Posterior cingulate gyrus (tissue), 11 donors: ENCODE measurements at regions not wholly inside any gene's neighbourhood (a gene's known extent, or its start where the extent isn't known, plus 50 kb on each side); places are given as distances from the start of the nearest gene placed in this dataset.

Experiments
- DNase-seq, 10 donors: peaks; one replicate each; pipeline versions ENCODE4 v3.0.0 to v3.0.0-alpha.2; 2020 to 2021; ENCODE audit warnings: mixed read lengths in 3 of 10
- intact Hi-C: fragments of 100-400 bp; cut with DNase I; formaldehyde crosslinking; loops from one replicate; pipeline ENCODE4 v1.15.1; 2023

DNA sequence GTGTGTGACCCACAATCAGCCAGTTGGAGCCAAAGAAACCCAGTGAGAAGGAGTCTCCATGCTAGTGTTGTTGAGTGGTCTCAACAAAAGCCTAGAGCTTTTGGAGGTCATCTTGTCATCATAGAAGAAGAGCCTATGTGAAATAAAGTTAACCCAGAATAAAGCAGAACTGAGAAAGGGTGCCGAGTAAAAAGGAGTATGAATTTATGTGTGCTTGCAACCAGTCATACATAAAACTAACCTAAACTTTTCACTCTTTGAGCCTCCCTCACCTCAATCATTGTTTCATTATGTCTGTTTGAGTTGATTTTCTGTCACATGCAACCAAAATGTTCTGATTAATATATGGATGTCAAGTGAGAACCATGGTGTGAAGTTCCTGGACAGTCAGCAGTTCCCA, 599.3 kb upstream of the ZEB2 start:
- intact Hi-C loops = no loop called here
- DNase-seq = no peak

- DNase-seq = no peak
- intact Hi-C loops = no loop called here
Measured at GRCh38 chr2:145116834-145117725, 597.2 kb upstream of the ZEB2 start.

- intact Hi-C loops = no loop called here
- DNase-seq = no peak
Measured at GRCh38 chr2:145116056-145116455, 596.1 kb upstream of the ZEB2 start.

DNA sequence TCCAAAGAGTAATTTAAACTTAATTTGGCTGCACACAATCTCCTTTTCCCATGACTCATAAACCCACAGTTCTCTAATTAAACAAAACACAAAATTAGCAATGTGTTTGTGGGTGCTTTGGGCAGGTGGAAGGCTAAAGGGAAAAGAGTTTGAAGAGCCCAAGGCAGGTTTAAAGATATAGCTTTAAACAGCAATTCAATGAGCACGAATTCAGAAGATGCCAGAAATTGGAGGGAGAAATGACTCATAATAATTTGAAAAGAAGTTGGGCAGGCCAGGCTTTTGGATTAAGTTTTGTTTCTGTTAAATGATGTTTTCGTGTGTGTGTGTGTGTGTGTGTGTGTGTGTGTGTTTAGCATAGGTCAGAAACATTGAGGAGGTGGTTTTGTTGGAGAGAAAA, 594.8 kb upstream of the ZEB2 start:
- DNase-seq = no peak

GRCh38 chr2:145112467-145112866, 592.5 kb upstream of the ZEB2 start:
- intact Hi-C loops = no loop called here
- DNase-seq = no peak

More for the DNA sequence above, 594.8 kb upstream of the ZEB2 start:
- intact Hi-C loops = no loop called here

DNA sequence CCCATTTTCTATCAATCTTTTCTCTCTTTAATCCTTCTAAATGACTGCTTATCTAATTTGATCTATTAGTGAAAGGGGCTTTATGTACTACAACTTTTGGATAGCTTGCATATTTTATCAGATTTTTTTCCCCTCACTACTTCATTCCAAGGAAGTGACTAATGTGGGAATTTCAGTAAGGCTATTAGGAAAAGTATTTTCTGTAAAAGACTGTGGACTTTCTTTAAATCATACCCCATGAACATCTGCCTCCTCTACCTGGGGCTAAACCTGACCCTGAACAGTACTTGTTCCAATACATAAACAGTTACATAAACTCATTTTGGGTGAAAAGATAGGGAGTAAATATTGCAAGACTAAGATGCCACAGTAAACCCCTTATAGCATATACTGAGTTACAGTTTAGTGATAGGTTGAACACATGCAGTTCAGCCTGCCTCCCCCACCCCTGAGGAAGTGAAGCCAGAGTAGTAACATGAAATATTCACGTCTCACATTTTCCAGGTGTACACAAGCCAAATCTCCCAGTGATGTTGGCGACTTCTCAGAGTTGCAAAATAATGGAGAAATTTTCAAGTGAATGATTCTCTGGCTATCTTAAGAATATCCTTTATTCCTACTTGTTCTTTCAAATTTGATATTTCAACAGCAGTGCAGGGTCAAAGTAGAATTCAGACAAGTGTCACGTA, 590.9 kb upstream of the ZEB2 start:
- DNase-seq = no peak
- intact Hi-C loops = no loop called here

GRCh38 chr2:145108959-145109710, 589.2 kb upstream of the ZEB2 start:
- DNase-seq = no peak
- intact Hi-C loops = no loop called here

GRCh38 chr2:145108361-145108778, 588.5 kb upstream of the ZEB2 start:
- peak in 1 of 10 donors; percentile 47 for DNase-seq
- intact Hi-C loops = no loop called here

- intact Hi-C loops = no loop called here
- no peak for DNase-seq
Measured at GRCh38 chr2:145106293-145106692, 586.4 kb upstream of the ZEB2 start.

DNA sequence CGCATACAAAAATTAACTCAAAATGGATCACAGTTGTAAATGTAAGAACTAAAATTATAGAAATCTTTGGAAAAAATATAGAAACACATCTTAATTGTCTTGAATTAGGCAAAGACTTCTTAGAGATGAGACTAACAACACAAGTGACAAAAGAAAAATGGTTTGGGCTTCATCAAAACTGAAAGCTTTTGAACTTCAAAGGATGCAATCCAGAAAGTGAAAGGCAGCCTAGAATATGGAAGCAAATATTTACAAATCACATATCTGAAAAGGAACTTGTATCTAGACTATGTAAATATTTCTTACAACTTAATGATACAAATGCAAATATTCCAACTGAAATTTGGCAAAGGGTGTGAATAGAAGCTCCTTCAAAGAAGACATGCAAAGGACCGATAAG, 582.8 kb upstream of the ZEB2 start:
- no peak for DNase-seq
- intact Hi-C loops = no loop called here

DNA sequence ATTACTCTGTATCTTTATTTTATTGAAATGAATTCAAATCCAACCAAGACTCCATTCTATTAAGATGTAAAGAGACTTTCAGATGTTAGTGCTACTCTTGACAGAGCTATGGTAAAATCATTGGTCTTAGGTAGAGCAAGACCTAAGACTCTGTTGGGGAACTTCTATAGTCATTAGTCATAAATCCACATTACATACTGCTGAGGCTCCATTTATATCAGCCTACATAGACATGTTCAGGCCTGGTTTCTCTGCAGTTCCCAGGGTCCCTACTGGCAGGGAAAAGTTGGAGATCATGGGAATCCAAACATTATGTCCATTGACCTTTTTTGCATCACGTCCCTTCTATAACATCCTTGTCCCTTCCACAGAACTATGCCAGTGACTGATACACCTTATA, 580.4 kb upstream of the ZEB2 start:
- no peak for DNase-seq
- intact Hi-C loops = no loop called here

- DNase-seq = no peak
- intact Hi-C loops = no loop called here
Measured at GRCh38 chr2:145096582-145096981, 576.7 kb upstream of the ZEB2 start.

- DNase-seq = no peak
Measured at GRCh38 chr2:145095641-145096435, 575.9 kb upstream of the ZEB2 start.

GRCh38 chr2:145094370-145094769, 574.5 kb upstream of the ZEB2 start:
- intact Hi-C loops = no loop called here
- no peak for DNase-seq

More at GRCh38 chr2:145095641-145096435, 575.9 kb upstream of the ZEB2 start:
- intact Hi-C loops = no loop called here

DNA sequence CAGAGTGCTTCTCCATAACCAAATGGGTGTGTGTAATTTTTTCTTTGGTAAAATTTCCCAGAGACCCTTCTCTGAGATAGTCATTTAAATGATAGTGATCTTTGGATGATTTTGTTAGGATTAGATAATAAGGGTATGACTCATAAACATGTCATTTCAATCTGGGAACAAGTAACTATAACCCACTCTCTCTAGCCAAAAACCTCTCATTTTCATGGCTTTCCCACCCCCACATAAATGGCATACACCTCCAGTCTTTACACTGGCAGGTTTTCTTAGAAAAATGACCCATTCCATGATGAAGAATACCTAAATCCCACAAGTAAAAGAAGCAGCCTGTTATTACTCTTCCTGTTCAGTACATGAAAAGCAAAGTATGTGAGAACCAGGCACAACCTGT, 572.0 kb upstream of the ZEB2 start:
- DNase-seq = no peak
- intact Hi-C loops = no loop called here

GRCh38 chr2:145090841-145091761, 571.2 kb upstream of the ZEB2 start:
- intact Hi-C loops = no loop called here
- no peak for DNase-seq

- intact Hi-C loops = no loop called here
- DNase-seq = no peak
Measured at GRCh38 chr2:145088756-145089155, 568.8 kb upstream of the ZEB2 start.

DNA sequence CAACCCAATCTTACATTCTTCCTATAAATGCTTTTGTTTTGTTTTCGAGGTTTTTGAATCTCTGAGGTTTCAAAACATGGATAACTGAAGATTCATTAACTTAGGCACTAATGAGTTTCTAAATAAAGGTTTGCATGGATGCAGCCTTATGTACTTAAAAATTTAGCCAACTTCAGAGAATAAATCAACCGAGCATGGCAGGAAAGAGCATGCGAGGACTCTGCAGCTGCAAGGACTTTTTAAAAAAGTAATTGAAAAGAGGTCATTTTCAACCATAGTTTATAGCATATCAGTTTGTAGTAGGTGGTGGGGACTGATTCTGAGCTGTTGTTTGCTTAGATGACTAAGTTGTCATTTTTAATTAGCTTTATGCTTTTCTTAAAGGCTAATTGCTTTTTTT, 567.0 kb upstream of the ZEB2 start:
- intact Hi-C loops = no loop called here
- no peak for DNase-seq

DNA sequence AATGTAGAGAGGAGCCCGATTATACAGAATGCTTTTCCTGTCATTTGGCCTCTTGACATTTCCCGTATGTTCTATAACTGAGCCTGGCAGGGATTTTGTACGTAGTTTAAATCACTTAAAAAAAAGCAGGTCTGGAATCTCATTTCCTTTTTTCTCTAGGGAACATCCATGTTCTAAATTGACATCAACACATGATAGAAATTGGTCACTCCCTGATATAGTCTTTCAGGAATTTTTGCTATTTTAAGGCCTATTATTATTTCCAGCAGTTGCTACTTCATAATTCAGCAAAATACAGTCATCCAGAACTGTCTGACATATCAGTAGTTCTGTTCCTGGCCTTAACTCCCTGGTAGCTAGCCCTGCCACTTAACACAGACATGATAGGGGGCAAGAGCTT, 565.7 kb upstream of the ZEB2 start:
- intact Hi-C loops = no loop called here
- no peak for DNase-seq
